ENCODE measurements at regions not wholly inside any gene's neighbourhood (a gene's known extent, or its start where the extent isn't known, plus 50 kb on each side); places are given as distances from the start of the nearest gene placed in this dataset.
"Not testable (repeated sequence)": the region's sequence is repeated elsewhere in the genome, so short reads cannot be mapped to it uniquely, and the experiment has no call there.

DNA sequence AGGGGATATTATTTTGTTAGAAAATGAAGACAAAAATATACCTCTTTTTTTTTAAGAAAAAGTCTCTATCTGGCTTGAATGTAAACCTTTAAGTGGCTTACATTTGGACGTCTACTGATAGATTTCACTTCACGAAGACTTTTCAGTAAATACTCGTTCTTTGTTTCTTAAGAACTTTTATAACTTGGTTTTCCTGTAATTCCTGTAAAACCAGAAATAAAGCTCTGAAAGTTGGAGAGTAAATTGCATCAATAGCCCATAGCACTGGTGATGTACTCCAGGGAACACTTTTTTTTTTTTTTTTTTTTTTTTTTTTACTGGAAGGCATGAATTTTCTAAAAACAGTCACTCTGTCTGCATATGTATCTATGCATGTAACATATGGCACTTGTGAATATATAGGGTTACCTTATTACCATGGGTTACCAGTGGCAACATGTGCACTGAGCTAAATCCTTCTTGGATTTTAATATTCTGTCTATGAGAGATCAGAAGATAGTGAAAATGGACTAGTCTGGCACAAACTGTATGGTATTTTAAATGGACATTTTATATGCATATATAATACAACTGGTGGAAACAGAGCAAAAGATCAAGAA, 309.2 kb upstream of the TCF4 start:
- no peak for DNase-seq (ENCODE audit: low read depth in 2 of 2)

DNA sequence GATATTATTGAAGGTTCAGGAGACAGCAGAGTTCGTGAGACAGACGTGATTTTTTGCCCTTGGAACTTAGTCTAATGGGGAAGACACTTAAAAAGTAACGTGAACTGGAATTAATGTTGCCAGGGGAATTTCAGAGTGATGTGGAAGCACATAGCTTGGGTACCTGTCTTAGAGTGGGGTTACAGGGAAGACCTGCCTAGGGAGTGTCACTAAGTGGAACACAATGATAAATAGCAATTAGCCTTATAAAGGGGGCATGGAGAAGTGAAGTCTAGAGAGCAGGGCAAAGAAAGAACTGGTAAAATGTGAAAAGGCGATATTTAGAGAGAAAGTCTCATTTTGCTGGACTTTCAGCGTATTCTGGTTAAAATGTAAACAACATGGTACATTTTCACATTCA, 306.0 kb upstream of the TCF4 start:
- DNase-seq (ENCODE audit: low read depth in 2 of 2): no peak

DNA sequence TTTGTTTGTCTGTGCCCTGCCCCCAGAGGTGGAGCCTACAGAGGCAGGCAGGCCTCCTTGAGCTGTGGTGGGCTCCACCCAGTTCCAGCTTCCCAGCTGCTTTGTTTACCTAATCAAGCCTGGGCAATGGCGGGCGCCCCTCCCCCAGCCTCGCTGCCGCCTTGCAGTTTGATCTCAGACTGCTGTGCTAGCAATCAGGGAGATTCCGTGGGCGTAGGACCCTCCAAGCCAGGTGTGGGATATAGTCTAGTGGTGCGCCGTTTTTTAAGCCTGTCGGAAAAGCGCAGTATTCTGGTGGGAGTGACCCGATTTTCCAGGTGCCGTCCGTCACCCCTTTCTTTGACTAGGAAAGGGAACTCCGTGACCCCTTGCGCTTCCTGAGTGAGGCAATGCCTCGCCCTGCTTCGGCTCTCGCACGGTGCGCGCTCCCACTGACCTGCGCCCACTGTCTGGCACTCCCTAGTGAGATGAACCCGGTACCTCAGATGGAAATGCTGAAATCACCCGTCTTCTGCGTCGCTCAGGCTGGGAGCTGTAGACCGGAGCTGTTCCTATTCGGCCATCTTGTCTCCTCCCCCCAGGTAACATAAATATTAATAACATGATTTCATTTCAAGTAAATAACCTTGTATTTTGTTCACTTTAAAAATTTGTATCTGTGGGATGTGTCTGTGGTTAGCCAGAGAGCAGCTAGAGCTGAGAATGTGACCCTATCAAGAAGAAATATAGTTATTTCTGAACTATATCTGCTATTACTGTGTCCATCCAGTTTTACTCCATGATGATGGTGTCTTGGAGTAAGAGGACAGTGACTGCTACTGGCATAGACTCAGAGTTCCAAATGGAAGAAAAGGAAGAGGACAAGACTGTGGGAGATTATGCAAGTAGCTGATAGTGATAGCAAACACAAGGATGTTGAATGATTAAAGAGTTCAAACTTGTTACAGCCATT, 305.1 kb upstream of the TCF4 start:
- DNase-seq (ENCODE audit: low read depth in 2 of 2): not testable (repeated sequence)

DNA sequence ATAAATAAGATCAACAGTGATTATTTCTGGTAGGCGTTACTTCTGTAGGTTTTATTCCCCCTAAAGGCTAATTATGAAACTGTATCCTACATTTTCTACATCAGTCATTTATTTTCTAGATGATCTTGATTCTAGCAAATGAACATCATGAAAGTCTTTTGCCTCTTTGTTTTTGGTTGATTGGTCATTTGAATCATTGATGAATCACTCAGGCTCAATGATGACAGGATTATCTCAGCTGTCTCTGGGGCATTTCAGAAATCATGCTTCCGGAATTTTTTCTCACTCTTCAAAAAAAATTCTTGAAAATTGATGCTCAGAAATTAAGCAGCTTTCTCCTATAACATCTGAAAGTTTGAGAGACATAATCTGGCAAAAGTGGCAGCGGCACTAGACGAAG, 298.9 kb upstream of the TCF4 start:
- DNase-seq (ENCODE audit: low read depth in 2 of 2): no peak

DNA sequence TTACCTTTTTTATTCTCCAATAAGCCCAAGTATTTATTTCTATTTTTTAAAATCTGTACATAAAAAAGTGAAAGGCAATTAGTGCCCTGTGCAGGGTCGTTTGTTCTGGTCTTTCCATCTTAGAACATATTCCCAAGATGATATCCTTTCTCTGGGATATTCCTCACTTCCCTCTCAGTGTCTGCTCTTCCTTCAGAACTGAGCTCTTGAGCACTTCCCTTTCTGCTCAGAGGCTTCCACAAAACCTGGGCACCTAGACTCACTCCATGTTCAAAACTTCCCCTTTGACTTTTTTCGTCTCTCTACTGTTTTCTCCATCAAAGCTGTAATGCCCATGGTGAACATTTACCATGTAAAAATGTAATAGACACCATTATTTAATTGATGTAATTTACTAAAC, 296.5 kb upstream of the TCF4 start:
- no peak for DNase-seq (ENCODE audit: low read depth in 2 of 2)

DNA sequence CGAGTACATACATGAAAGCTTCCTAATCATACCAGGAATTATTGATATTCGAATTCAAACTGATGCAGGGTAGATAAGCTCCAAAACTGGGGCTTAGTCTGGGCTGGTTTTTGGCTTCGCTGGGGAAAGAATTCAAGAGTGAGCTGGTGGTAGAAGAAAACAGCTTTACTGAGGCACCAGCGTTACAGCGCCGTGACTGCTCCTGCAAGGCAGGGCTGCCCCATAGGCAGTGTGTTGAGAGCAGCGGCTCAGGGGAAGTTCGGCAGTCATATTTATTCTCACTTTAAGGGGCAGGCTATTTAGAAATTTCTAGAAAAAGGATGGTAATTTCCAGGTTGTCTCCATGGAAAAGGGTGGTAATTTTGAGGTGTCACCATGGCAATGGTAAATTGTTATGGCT, 292.6 kb upstream of the TCF4 start:
- no peak for DNase-seq (ENCODE audit: low read depth in 2 of 2)

DNA sequence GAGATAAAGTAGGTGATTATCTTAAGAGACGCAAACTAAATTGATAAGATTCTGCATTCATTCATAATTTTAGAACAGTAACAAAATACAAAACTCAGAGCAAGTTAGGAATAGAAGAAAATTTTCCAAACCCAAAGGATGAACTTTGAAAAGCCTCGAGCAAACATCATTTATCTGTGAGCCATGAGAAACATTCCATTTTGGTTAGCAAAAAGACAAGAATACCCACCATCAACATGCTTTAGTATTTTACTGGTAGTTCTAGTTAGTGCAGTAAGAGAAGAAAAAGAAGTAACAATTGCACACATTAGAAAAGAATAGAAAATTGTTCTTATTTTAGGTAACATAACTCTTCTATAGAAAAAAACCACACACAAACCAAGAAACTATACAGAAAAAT, 291.3 kb upstream of the TCF4 start:
- DNase-seq (ENCODE audit: low read depth in 2 of 2): no peak

DNA sequence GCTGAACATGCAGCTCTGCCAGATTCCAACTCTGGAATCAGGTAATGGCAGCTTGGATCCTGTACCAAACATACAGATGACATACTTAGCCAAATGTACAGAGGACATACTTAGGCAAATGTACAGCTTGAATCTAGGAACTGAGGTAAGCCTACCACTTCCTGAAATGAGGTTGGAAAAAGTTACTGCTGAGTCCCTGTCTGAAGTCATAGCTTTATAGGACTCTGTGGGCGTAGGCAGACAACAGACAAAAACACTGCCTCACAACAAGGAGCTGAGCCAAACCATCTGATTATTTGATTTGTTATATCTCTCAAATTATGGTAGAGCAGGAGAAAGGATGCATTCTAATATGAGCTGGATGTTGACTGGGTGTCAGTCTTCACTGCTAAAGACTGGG, 290.2 kb upstream of the TCF4 start:
- no peak for DNase-seq (ENCODE audit: low read depth in 2 of 2)

DNA sequence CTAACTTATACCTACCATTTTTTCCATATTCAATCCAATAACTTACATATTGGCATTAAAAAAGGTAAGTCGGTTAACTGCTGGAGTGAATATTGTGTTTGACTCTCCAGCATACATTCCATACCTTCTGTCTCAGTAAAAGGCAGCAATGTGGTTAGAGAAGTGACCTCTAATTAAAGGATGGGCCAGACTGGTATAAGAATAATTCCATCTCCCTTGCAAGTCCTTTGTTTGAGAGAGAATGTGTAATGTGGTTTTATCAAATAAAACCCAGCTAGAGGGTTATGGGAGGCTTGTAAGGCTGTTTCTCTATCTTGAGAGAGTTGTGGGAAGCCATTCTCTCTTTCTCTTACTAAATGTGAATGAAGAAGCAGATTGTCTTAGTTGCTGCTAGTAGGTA, 289.3 kb upstream of the TCF4 start:
- DNase-seq (ENCODE audit: low read depth in 2 of 2): no peak

DNA sequence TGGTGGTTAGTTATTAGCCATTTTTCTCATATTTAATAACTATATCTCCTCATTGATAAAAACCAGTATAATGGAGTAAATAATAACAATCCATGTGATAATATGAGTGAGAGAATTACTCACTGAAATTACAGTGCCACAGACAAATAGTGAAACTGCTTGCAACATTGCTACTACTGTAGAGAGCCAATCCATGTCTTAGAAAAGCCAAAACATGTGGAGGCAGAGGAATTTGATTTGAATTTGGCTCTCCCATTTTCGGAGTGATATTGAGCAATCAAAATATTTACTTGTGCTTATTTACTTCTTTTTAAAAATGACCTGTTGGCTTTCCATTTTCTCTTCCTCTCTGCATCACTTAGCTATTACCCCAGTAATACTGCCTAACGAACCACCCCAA, 288.3 kb upstream of the TCF4 start:
- no peak for DNase-seq (ENCODE audit: low read depth in 2 of 2)

DNA sequence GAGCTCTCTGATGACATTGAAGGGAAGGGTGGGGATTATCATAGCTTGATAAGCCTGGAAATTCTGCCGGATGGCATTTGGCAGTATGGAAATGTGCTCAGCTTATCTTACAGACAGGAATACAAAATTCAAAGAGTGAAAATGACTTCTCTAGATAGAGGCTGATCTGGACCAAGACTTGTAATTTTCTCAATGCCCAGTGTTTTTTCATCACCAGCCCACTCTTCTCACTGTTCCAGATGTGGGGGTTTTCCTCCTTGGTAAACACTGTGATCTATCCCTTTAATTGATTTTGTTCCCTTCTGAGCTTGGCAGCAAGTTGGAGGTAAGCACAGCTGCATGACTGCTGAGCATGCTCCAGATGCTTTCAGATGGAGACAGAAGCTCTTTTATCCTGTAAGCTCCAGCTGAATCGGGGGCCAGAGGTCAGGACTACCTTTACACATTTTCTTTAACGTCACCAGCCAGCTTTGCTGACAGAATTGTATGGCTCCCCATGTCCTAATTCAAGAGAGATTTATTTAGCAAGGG, 287.4 kb upstream of the TCF4 start:
- no peak for DNase-seq (ENCODE audit: low read depth in 2 of 2)

DNA sequence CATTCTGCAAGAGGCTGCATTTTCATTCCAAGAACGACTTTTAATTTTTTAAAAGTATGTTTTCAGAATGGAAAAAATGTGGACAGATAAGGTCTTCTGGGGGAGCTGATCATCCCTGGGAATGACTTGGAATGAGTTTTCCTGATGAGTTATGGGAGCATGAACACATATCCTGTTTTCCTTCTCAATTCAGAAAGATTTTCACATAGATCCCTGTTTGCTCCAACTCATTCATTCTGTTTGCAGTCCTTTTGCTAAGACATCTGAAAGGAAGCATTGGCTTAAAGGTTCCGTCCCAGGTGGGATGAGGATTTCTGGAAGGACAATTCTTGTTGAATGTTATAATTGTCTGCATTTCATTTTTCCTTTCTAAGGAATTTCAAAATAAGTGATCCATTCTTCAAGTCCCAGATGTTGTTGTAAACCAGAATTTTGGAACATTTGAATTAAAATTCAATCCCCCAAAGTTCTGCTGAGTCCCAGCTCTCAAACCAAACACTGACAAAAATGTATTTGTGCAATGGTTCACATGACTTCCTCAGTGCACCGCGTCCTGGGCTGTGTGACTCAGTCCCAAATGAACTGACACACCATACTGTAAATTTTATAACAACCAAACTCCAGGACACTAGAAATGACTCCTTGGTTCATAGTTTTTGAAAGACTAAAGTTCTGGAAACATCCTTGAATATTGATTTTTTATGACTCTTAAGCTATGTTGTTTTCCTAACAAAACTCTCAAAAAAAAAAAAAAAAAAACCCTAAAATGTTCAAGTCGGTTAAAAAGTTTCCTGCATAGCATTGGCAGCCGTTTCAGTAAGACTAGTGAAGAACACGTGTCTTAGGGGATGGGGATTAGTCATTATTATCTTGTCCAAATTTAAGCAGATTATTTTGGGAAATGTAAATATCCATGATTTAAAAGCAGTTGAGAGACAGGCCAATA, 281.8 kb upstream of the TCF4 start:
- DNase-seq (ENCODE audit: low read depth in 2 of 2): peak in 1 of 2 donors; percentile 59

DNA sequence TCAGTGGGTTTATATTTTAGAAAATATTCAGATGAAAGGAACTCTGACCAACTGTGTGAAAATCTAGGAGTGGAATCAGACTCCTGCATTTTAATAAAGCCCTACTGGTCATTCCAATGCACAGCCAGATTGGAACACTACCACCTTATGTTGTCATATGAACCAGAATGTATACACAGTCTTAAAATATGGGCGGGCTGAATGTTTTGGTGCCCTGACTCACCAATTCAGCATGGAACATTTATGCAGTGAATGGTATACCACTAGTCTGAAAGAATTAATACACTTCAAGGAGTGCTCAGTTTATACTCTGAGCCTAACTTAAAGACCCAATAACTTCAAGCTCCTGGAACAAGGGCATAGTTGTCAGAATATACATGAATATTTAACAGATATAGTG, 280.9 kb upstream of the TCF4 start:
- DNase-seq (ENCODE audit: low read depth in 2 of 2): no peak

DNA sequence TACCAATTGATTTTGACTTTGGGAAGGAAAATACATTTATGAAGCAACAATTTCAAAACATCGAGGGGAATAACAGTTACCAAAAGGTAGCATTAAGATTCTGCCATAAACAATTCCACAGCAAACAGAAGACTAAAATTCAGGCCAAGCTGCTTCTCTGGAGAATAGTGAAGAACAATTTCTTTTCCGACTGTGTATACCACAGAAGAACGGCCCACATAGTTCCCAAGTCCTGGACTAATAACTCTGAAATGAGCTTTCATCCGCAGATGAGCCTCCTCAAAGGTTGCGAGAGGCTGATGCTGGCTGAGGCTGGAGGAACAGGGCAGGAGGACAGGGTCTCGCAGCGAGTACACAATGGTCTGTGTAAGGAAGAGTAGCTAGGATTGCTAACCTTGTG, 278.9 kb upstream of the TCF4 start:
- no peak for DNase-seq (ENCODE audit: low read depth in 2 of 2)

DNA sequence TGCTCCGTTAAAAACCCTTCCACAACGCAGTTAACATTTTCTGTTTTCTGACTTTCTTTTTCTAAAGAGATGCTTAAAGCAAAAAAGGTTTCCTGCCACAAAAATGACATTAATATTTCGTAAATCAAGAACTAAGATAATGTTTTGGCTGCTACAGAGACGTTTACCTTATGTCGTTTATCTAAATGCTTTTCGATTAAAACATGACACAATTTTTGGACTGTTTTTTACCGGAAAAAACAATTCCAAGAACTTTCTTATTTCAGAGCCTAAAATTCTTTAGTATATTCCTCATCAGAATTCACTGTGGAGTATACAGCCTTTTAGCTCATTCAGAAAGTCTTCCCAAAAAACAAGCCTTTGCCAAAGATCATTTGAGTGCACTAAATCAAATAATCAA, 278.0 kb upstream of the TCF4 start:
- DNase-seq (ENCODE audit: low read depth in 2 of 2): no peak

DNA sequence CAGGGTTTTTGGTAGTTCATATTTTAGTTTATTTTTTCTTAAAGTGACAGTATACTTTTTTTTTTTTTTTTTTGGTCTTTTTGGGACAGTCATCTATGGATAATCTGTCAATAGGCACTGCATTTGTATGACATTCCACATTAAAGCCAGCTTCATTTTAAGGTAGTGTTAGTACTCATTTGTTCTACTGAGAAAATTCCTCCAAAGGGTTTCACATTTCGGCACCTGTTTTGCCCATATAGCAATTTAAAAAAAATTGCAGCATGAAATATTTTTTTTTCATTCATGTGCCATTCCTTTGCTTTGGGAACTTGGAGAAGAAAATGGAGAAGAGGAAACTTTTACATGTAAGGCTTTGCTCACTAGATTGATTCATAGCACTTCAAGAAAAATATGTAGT, 276.3 kb upstream of the TCF4 start:
- no peak for DNase-seq (ENCODE audit: low read depth in 2 of 2)

DNA sequence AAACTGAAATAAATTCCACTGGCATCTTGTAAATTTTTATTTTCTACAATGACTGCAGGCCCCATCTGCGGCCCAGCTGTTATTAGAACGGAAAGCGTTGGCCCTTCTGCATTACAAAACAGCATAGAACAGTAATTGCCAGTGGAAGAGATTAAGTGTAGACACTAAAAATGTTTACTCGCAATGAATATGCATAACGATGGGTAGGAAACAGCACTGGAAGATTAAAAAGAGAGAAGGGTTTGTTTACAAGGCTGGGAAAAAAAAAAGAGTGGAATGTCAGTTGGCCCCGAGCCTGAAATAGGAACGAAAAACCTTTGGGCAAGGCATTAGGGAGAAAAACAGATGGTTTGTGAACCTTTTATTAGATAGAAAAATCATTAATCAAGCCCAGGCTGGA, 275.9 kb upstream of the TCF4 start:
- DNase-seq (ENCODE audit: low read depth in 2 of 2): peak; percentile 25 to 52

DNA sequence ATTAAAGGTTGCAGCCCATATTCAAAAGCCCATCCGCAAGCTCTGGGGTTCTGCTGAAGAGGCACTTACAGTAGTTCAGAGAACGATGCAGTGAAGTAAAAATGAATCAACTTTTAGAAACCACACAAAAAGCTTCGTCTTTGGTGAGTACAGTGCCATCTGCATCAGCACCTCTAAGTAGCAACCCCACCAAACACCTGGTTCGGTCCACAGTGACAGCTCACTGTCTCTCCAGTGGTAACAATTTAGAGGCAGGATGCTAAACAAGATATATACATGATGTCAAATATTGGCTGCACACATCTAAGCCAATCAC, 275.4 kb upstream of the TCF4 start:
- DNase-seq (ENCODE audit: low read depth in 2 of 2): no peak

DNA sequence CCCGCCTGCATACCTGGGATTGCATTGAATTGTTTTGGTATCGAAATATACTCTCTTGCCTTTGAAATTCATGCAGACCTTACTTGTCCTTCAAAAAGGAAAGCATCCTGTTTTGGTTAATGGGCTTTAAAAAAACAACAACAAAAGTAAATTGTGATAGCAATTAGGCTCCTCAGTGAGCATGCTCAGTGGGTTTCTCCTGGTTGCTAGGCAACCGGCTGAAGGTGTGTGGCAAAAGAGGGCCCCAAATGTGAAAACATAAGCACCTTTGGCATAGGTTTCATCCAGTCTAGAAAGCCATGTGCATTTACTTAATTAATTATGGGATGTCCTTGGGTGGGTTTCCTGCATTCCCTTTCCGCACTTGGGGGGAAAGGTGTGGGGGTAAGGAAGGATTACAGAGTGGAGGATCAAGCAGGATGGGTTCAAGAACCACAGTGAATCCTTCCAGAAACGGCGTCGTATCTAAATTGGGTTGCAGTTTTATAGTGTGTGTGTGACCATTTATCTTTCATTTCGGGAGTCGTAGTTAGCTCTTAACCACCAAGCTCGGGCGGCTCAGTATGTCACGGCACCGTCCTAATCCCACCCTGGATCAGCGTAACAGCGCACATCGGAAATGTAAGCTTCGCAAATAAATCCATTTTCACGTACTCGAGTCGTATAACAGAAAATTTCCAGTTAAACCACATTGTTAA, 274.9 kb upstream of the TCF4 start:
- DNase-seq (ENCODE audit: low read depth in 2 of 2): no peak

DNA sequence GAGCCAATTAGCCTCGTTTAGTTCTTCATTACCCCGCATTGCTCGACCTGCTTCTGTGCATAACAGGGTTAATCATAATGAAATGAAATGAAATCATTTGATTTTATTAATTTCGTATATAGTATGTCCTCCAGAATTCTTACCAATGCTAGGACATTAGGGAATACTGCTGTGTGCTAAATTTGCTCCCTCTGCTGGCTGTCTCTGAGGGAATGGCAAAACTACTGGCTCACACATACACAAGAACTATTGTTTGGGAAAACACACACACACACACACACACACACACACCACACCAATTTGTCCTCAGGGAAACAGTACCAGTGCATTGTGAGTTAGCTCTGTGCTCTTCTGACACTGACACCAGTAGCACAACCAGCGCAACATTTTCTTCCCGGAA, 273.3 kb upstream of the TCF4 start:
- peak; percentile 39 to 64 for DNase-seq (ENCODE audit: low read depth in 2 of 2)
